ENCODE measurements at regions not wholly inside any gene's neighbourhood (a gene's known extent, or its start where the extent isn't known, plus 50 kb on each side); places are given as distances from the start of the nearest gene placed in this dataset.

DNA sequence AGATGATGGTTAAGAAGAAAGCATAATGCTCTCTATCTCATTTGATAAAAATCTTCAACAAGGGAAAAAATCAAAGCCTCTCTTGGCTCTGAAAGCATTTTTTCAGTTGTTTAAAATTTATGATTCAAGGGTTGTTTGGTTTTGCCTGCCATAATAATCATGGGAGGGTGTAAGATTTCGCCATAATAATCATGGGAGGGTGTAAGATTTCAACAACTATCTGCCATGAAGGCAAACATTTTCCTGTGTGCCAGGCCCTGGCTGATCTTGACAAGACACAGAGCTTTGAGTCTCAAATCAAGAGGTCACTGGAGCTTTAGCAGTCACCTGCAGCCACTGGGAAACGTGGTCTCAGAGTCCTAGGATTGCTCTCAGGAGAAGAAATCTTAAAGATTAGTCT lies 175.1 kb upstream of the PIEZO2 start:
- WGBS, 5 donors = 58 to 84% (median 65%) methylated on average over 2 of the region's 2 CpGs
- intact Hi-C loops (cut with DNase I; ENCODE audit: low total_unique reads) = no loop called here

DNA sequence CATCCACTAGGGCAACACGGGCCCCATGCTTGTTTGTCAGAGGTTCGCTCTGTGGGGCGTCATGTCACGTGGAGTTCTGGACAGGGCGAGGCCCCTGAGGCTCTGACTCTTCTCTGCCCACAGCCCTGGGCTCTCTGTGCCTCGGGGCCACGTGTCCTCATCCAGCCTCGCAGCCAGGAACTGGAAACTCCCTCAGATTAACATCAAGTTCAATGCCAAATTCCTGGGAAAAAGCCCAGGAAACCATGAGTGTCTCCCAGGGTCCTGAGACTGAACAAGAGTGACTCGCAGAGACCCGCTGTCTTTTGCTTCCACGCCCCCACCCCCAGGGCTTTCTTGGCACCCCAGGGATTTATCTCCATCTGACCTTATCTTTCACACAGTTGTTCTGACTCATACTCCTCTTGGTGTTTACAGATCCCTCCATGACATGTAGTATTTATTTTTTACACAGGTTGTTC lies 174.0 kb upstream of the PIEZO2 start:
- no peaks in the 10 kb centered on the region for H3K36me3 ChIP-seq
- intact Hi-C loops (cut with DNase I; ENCODE audit: low total_unique reads) = no loop called here
- H3K4me1 ChIP-seq = no peaks in the 10 kb centered on the region
- no peaks in the 10 kb centered on the region for H3K9me3 ChIP-seq
- DNase-seq = no peak
- H3K4me3 ChIP-seq = no peak overlapping the region
- TF ChIP-seq POLR2AphosphoS5 (IDR thresholded peaks at IDR 0.05) (no peak), CTCF (IDR thresholded peaks at IDR 0.05 in 8 of 11, conservative IDR thresholded peaks at IDR 0.05 in 3 of 11) (no peak), POLR2A (IDR thresholded peaks at IDR 0.05) (no peak)
- WGBS, 5 donors = 72 to 87% (median 75%) methylated on average over 11 of the region's 11 CpGs
- no peak overlapping the region for H3K27ac ChIP-seq
- H3K27me3 ChIP-seq (replicated peaks in 1 of 7) = no peaks in the 10 kb centered on the region

More for the DNA sequence above, 175.1 kb upstream of the PIEZO2 start:
- DNase-seq = no peak
- no peak overlapping the region for H3K27ac ChIP-seq
- H3K9me3 ChIP-seq = no peaks in the 10 kb centered on the region
- no peak overlapping the region for H3K4me3 ChIP-seq
- no peaks in the 10 kb centered on the region for H3K4me1 ChIP-seq
- TF ChIP-seq POLR2A (IDR thresholded peaks at IDR 0.05) (no peak), POLR2AphosphoS5 (IDR thresholded peaks at IDR 0.05) (no peak), CTCF (IDR thresholded peaks at IDR 0.05 in 8 of 11, conservative IDR thresholded peaks at IDR 0.05 in 3 of 11) (no peak)
- no peaks in the 10 kb centered on the region for H3K27me3 ChIP-seq (replicated peaks in 1 of 7)
- H3K36me3 ChIP-seq = no peaks in the 10 kb centered on the region

GRCh38 chr18:11322716-11323115 lies 173.3 kb upstream of the PIEZO2 start:
- Histone ChIP-seq H3K27me3 (replicated peaks in 1 of 7) (no peaks in the 10 kb centered on the region), H3K27ac (no peak overlapping the region), H3K36me3 (no peaks in the 10 kb centered on the region), H3K4me1 (no peaks in the 10 kb centered on the region), H3K9me3 (no peaks in the 10 kb centered on the region), H3K4me3 (no peak overlapping the region)
- TF ChIP-seq POLR2AphosphoS5 (IDR thresholded peaks at IDR 0.05) = no peak
- TF ChIP-seq CTCF (IDR thresholded peaks at IDR 0.05 in 8 of 11, conservative IDR thresholded peaks at IDR 0.05 in 3 of 11) = no peak
- TF ChIP-seq POLR2A (IDR thresholded peaks at IDR 0.05) = no peak
- DNase-seq = no peak
- intact Hi-C loops (cut with DNase I; ENCODE audit: low total_unique reads) = no loop called here
- WGBS, 5 donors = 68 to 92% (median 70%) methylated on average over 7 of the region's 7 CpGs

- WGBS, 5 donors = 53 to 84% (median 60%) methylated on average over 4 of the region's 4 CpGs
- no peak overlapping the region for H3K4me3 ChIP-seq
- TF ChIP-seq POLR2AphosphoS5 (IDR thresholded peaks at IDR 0.05) = no peak
- H3K36me3 ChIP-seq = no peaks in the 10 kb centered on the region
- H3K27me3 ChIP-seq (replicated peaks in 1 of 7) = no peaks in the 10 kb centered on the region
- DNase-seq = no peak
- no peaks in the 10 kb centered on the region for H3K4me1 ChIP-seq
- no peaks in the 10 kb centered on the region for H3K9me3 ChIP-seq
- H3K27ac ChIP-seq = no peak overlapping the region
- intact Hi-C loops (cut with DNase I; ENCODE audit: low total_unique reads) = no loop called here
Measured at GRCh38 chr18:11322006-11322405, 172.6 kb upstream of the PIEZO2 start.

- 52 to 60% (median 56%) methylated on average over 11 of the region's 11 CpGs for WGBS, 5 donors
- H3K27ac ChIP-seq = no peak overlapping the region
- no peaks in the 10 kb centered on the region for H3K9me3 ChIP-seq
- no peak overlapping the region for H3K4me3 ChIP-seq
- H3K36me3 ChIP-seq = no peaks in the 10 kb centered on the region
- intact Hi-C loops (cut with DNase I; ENCODE audit: low total_unique reads) = no loop called here
- no peaks in the 10 kb centered on the region for H3K4me1 ChIP-seq
- DNase-seq = no peak
- H3K27me3 ChIP-seq (replicated peaks in 1 of 7) = no peaks in the 10 kb centered on the region
- TF ChIP-seq CTCF (IDR thresholded peaks at IDR 0.05 in 8 of 11, conservative IDR thresholded peaks at IDR 0.05 in 3 of 11) = no peak
- no peak for TF ChIP-seq POLR2A (IDR thresholded peaks at IDR 0.05)
- TF ChIP-seq POLR2AphosphoS5 (IDR thresholded peaks at IDR 0.05) = no peak
Measured at GRCh38 chr18:11320986-11321385, 171.6 kb upstream of the PIEZO2 start.
